SH-SY5Y (cell line): ENCODE measurements at regions not wholly inside any gene's neighbourhood (a gene's known extent, or its start where the extent isn't known, plus 50 kb on each side); places are given as distances from the start of the nearest gene placed in this dataset.
A peak's percentile ranks its signal among the peaks of the same experiment; 100 is the strongest.

Experiments used
- GATA2 ChIP-seq: IDR thresholded peaks from 2 replicates; pipeline ENCODE4 v1.6.1; 2011; ENCODE audit warnings: mild to moderate bottlenecking, low read depth, low read length
- GATA3 ChIP-seq: IDR thresholded peaks from 2 replicates; pipeline ENCODE4 v1.6.1; 2011; ENCODE audit warnings: low read depth, mild to moderate bottlenecking, low read length, moderate library complexity

DNA sequence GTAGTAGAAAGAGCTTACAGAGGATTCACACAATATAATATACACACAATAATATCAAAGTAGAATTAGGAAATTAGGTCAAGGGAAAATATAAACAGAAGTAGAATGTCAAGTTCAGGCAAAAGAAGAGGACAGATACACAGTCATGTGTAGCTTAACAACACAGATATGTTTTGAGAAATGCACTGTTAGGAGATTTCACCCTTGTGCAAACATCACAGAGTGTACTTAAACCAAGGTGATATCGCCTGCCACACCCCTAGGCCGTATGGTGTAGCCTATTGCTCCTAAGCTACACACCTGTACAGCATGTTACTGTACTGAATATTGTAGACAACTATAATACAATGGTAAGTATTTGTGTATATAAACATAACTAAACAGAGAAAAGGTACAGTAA, 110.0 kb upstream of the EDNRA start:
- TF ChIP-seq GATA2, result no peak
- no peak for TF ChIP-seq GATA3

DNA sequence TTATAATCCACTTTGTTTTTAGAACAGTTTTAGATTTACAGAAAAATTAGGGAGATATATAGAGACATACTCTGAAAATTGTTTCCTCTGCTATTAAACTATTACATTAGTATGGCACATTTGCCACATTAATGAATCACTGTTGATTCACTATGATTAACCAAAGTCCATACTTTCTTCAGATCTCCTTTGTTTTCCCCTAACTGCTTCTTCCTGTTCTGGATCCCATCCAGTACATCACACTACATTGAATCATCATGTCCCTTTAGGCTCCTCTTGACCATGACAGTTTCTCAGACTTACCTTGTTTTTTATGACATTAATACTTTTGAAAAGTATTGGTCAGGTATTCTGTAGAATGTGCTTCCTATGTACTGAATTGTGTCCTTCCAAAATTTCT, 109.2 kb upstream of the EDNRA start:
- no peak for TF ChIP-seq GATA3
- TF ChIP-seq GATA2, result no peak

GRCh38 chr4:147378780-147379179, 102.1 kb upstream of the EDNRA start:
- TF ChIP-seq GATA2 (no peak), GATA3 (no peak)

DNA sequence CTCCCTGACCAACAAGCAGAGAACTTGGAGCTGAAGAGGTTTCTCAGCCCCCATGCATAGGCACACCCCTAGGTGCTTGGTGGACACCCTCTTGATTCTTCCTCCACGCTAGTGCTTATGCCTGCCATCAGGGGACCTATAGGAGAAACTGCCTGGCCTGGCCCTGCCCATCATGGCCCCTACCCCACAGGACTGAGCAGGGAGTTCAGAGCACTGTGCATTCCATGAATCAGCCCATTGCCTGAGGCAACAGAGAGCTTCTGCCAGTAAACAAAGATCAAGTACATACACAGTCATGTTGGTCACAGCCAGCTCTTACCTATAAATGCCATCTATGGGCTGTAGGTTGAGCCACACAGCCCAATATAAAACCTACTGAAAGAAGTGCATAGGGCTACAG, 99.1 kb upstream of the EDNRA start:
- no peak for TF ChIP-seq GATA3
- TF ChIP-seq GATA2, result no peak

DNA sequence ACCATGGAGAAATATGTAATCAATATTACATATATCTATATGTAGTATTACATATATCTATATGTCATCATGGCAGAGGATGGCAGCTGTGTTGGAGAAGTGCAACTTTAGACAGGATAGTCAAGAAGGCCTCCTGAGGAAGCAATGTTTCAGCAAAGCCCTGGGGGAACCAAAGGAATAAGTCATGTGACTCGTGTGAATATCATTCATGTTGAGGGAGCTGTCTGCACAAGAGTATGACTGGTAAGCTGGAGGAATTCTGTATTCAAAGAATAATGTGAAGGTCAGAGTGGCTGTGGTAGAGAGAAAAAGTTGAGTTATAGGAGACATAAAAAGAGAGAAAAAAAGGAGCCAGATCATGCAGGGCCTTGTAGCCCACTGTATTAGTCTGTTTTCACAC, 92.9 kb upstream of the EDNRA start:
- no peak for TF ChIP-seq GATA3
- no peak for TF ChIP-seq GATA2

DNA sequence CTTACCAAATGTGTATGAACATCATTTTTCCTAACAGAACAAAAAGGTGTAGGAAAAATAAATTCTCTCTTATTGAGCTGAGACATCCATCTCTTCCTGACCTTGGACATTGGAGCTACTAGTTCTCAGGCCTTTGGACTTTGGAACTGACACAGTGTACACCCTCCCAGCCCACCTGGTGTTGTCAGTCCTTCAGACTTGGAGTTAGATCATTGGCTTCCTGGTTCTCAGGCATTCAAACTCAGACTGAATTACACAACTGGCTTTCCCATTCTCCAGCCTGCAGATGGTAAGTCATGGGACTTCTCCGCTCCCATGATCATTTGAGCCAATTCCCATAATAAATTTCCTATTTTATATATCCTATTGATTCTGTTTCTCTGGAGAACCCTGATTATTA, 84.8 kb upstream of the EDNRA start:
- no peak for TF ChIP-seq GATA2
- no peak for TF ChIP-seq GATA3

GRCh38 chr4:147398556-147398955, 82.3 kb upstream of the EDNRA start:
- TF ChIP-seq GATA2 (no peak), GATA3 (no peak)

- no peak for TF ChIP-seq GATA3
- no peak for TF ChIP-seq GATA2
These were observed 80.2 kb upstream of the EDNRA start for GRCh38 chr4:147400721-147401120.

DNA sequence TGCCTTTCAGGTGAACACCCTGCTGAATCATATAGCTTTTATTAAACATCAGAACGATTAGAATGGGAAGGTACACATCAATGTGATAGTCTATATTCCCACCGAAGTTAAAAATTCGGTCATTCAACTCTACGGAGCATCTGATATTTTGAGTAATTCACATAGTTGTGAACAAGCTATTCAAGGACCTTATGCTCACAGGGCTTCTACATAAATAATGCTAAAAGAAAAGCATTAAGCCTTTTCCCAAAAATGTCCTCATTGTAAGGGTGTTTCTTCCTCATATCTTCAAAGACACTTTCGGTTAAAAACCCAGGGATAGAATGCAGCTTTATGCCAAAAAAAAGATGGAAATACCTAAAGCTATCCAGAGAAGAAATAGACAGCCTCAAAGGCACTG, 79.7 kb upstream of the EDNRA start:
- TF ChIP-seq GATA2, result no peak
- TF ChIP-seq GATA3, result no peak

GRCh38 chr4:147407261-147408045, 73.4 kb upstream of the EDNRA start:
- TF ChIP-seq GATA2 (no peak), GATA3 (no peak)

- TF ChIP-seq GATA2, result no peak
- TF ChIP-seq GATA3, result no peak
These were observed 72.7 kb upstream of the EDNRA start for GRCh38 chr4:147408189-147408588.

DNA sequence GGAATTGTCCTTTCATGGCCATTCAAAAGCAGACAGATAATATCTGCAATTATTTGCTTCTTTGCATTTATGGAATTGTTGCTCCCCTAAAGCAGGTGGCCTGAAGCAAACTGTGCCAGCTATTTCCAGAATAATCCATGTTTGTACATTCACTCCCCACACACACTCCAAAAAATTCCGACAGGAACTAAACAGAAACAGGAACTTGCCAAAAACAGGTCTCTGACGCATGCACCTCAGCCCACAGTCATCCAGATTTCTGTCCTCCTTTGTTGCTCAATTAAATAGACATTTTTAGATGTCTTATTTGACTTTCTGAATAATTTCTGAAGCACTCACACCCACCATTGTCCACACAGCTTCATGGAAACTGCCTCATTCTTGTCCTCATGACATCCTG, 71.5 kb upstream of the EDNRA start:
- TF ChIP-seq GATA2, result no peak
- TF ChIP-seq GATA3, result no peak

DNA sequence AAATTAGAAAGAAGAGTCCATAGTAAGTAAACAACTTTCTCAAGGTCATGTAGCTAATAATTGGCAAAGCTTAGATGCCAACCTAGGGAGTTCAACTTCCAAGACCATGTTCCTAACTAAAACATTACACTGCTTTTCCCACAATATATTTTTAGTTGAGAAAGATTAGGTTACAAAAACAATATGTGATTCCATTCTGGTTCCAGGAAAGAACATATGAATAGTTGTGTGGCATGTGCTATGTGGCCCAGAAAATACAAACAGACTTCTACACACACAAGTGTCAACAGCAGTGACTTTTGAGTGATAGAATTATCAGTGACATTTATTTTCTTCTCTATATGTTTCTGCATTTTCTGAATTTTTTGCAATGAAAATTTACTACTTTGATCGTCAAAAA, 62.7 kb upstream of the EDNRA start:
- no peak for TF ChIP-seq GATA2

GRCh38 chr4:147421456-147421855, 59.4 kb upstream of the EDNRA start:
- TF ChIP-seq GATA3 (no peak), GATA2 (no peak)

- TF ChIP-seq GATA3, result 0 out of 2 replicates have a peak, but pooled peaks have one; percentile 24
- peak; percentile 64; the same call in 1 of the 2 replicates for TF ChIP-seq GATA2
These were observed 57.7 kb upstream of the EDNRA start for GRCh38 chr4:147423229-147423628.

DNA sequence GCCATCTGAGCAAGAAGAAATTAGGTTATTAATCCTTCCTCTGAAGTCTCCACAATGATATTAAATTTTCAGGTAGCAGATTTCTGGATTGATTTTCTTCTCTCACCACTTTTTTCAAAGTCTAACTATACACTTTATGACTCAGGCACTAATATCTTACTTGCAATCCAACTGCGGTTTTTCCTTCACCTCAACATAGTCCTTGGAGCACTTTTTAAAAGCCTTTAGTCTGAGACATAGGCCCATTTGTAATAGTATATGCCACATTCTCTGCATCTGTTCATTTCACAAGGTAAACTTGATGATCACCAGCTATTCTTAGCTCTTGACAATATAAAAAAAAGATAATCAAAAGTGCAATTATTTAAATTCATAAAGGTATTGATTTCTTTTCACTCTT, 55.9 kb upstream of the EDNRA start:
- TF ChIP-seq GATA2 (no peak), GATA3 (no peak)
